Kidney (tissue), 13 donors: ENCODE measurements at regions not wholly inside any gene's neighbourhood (a gene's known extent, or its start where the extent isn't known, plus 50 kb on each side); places are given as distances from the start of the nearest gene placed in this dataset.

ENCODE experiments used
- DNase-seq, 5 donors: peaks; one replicate each; pipeline ENCODE4 v3.0.0-alpha.2; 2013 to 2020
- FAIRE-seq: peaks from 2 replicates; lab custom pipeline; 2012; peaks lifted over from hg19 to GRCh38; lab: Jason Lieb, UNC
- H3K27ac ChIP-seq, 2 donors: one replicate each; pipeline ENCODE4 v1.7.0; 2013; ENCODE audit warnings: low read depth in 2 of 2, low read length in 2 of 2, inconsistent platforms in 1 of 2
- H3K27me3 ChIP-seq: one replicate; pipeline ENCODE4 v1.7.1; 2013; ENCODE audit warnings: low read length, inconsistent platforms; ENCODE audit not compliant: control insufficient read depth, insufficient read depth
- H3K36me3 ChIP-seq, 3 donors: one replicate each; pipeline versions ENCODE4 v1.7.0 to v1.7.1; 2013; ENCODE audit warnings: low read length in 3 of 3, control low read depth in 1 of 3, inconsistent platforms in 1 of 3; ENCODE audit not compliant: insufficient read depth in 3 of 3, control insufficient read depth in 2 of 3
- H3K4me1 ChIP-seq, 3 donors: one replicate each; pipeline versions ENCODE4 v1.7.0 to v1.7.1; 2013; ENCODE audit warnings: low read length in 3 of 3, inconsistent platforms in 1 of 3, low read depth in 1 of 3; ENCODE audit not compliant: control insufficient read depth in 2 of 3, insufficient read depth in 2 of 3
- H3K4me3 ChIP-seq, 3 donors: one replicate each; pipeline versions ENCODE4 v1.7.0 to v1.8.1; 2013; ENCODE audit warnings: low read length in 3 of 3, control low read depth in 1 of 3, inconsistent platforms in 1 of 3
- H3K9ac ChIP-seq, 3 donors: one replicate each; pipeline versions ENCODE4 v1.7.0 to v1.7.1; 2013; ENCODE audit warnings: low read length in 3 of 3, control low read depth in 1 of 3, inconsistent platforms in 1 of 3
- H3K9me3 ChIP-seq, 3 donors: one replicate each; pipeline versions ENCODE4 v1.7.0 to v1.7.1; 2013; ENCODE audit warnings: low read length in 3 of 3, control low read depth in 1 of 3, inconsistent platforms in 1 of 3; ENCODE audit not compliant: control insufficient read depth in 2 of 3, insufficient read depth in 1 of 3
- CTCF ChIP-seq: IDR thresholded peaks from 3 replicates; pipeline ENCODE4 v1.5.1; 2012; ENCODE audit warnings: mild to moderate bottlenecking, moderate library complexity, borderline replicate concordance; ENCODE audit not compliant: insufficient read depth; ENCODE audit errors: extremely low read depth
- intact Hi-C: fragments of 100-400 bp; cut with DNase I; formaldehyde crosslinking; loops from one replicate; pipeline ENCODE4 v1.11.1; 2022
- donor health status: control.
- donor health status: control.
- donor health status: control.
- donor health status: control.
- donor health status: control.
- donor health status: DM: yes; HTN: yes; CAD: no.
- donor health status: Normal renal cell carcinoma (clear cell type).

- Histone ChIP-seq H3K36me3 (no peaks in the 10 kb centered on the region), H3K4me1 (peaks cover 3 to 16% (median 13%) of the 10 kb centered on the region in 3 donors), H3K4me3 (no peak overlapping the region), H3K9ac (no peak overlapping the region), H3K9me3 (no peaks in the 10 kb centered on the region), H3K27me3 (no peaks in the 10 kb centered on the region), H3K27ac (no peak overlapping the region)
- DNase-seq (no peak), FAIRE-seq (no peak)
- intact Hi-C loops, result loop anchor here (10.0 kb wide), 1 partner anchor 209 kb away; no protein-coding TSS in a partner anchor
- TF ChIP-seq CTCF, result no peak
These were observed 135.2 kb upstream of the TARS1 start for GRCh38 chr5:33305572-33305971.

GRCh38 chr5:33306758-33307157 lies 134.0 kb upstream of the TARS1 start:
- H3K4me3 ChIP-seq, result no peak overlapping the region
- no peak for TF ChIP-seq CTCF
- H3K9ac ChIP-seq, result no peak overlapping the region
- peaks cover 3 to 15% (median 13%) of the 10 kb centered on the region in 3 donors for H3K4me1 ChIP-seq
- FAIRE-seq (no peak), DNase-seq (no peak)
- no peaks in the 10 kb centered on the region for H3K9me3 ChIP-seq
- no peaks in the 10 kb centered on the region for H3K36me3 ChIP-seq
- no peaks in the 10 kb centered on the region for H3K27me3 ChIP-seq
- intact Hi-C loops, result loop anchor here (10.0 kb wide), 1 partner anchor 208 kb away; no protein-coding TSS in a partner anchor
- H3K27ac ChIP-seq, result peak overlapping the region in 1 of 2 donors; percentile 57

- Histone ChIP-seq H3K27me3 (no peaks in the 10 kb centered on the region), H3K9me3 (no peaks in the 10 kb centered on the region), H3K36me3 (no peaks in the 10 kb centered on the region), H3K9ac (no peak overlapping the region), H3K4me3 (no peak overlapping the region), H3K27ac (peak overlapping the region; percentile 19 to 42), H3K4me1 (peaks cover 3 to 15% (median 13%) of the 10 kb centered on the region in 3 donors)
- DNase-seq, result no peak
- no peak for TF ChIP-seq CTCF
- intact Hi-C loops, result loop anchor here (10.0 kb wide), 1 partner anchor 206 kb away; no protein-coding TSS in a partner anchor
- FAIRE-seq, result no peak
These were observed 132.2 kb upstream of the TARS1 start for GRCh38 chr5:33308586-33308985.

GRCh38 chr5:33309068-33309467 lies 131.7 kb upstream of the TARS1 start:
- peak; percentile 94 for FAIRE-seq
- no peak for TF ChIP-seq CTCF

More at GRCh38 chr5:33309068-33309467, 131.7 kb upstream of the TARS1 start:
- peak in 4 of 5 donors; percentile 57 to 92 (median 70) for DNase-seq
- Histone ChIP-seq H3K27me3 (no peaks in the 10 kb centered on the region), H3K36me3 (no peaks in the 10 kb centered on the region), H3K9me3 (no peaks in the 10 kb centered on the region), H3K27ac (peak overlapping the region; percentile 19 to 42), H3K4me1 (peaks cover 3 to 15% (median 13%) of the 10 kb centered on the region in 3 donors), H3K4me3 (no peak overlapping the region), H3K9ac (no peak overlapping the region)
- intact Hi-C loops, result loop anchor here (10.0 kb wide), 1 partner anchor 206 kb away; no protein-coding TSS in a partner anchor
